ENCODE measurements at regions not wholly inside any gene's neighbourhood (a gene's known extent, or its start where the extent isn't known, plus 50 kb on each side); places are given as distances from the start of the nearest gene placed in this dataset.

GRCh38 chr2:125886153-125886552 lies 769.8 kb upstream of the GYPC start:
- Mint-ChIP-seq H3K4me1 (ENCODE audit: low read depth in 2 of 2) (no peaks in the 10 kb centered on the region), H3K27ac (no peak overlapping the region), H3K9me3 (peaks cover 0 to 5% of the 10 kb centered on the region in 2 donors), H3K27me3 (no peaks in the 10 kb centered on the region), H3K4me3 (no peak overlapping the region), H3K36me3 (ENCODE audit: insufficient read depth) (no peaks in the 10 kb centered on the region)
- DNase-seq (no peak), ATAC-seq (replicated peaks) (no peak)

GRCh38 chr2:125901278-125901677 lies 754.7 kb upstream of the GYPC start:
- ATAC-seq (replicated peaks) (no peak), DNase-seq (no peak)
- Mint-ChIP-seq H3K27me3 (no peaks in the 10 kb centered on the region), H3K4me1 (ENCODE audit: low read depth in 2 of 2) (no peaks in the 10 kb centered on the region), H3K4me3 (no peak overlapping the region), H3K36me3 (ENCODE audit: insufficient read depth) (no peaks in the 10 kb centered on the region), H3K27ac (no peak overlapping the region), H3K9me3 (peaks cover 8 to 38% of the 10 kb centered on the region in 2 donors)

GRCh38 chr2:125925891-125926546 lies 729.9 kb upstream of the GYPC start:
- Mint-ChIP-seq H3K27me3 (no peaks in the 10 kb centered on the region), H3K27ac (no peak overlapping the region), H3K9me3 (peaks cover 6 to 22% of the 10 kb centered on the region in 2 donors), H3K4me1 (ENCODE audit: low read depth in 2 of 2) (no peaks in the 10 kb centered on the region), H3K4me3 (no peak overlapping the region), H3K36me3 (ENCODE audit: insufficient read depth) (no peaks in the 10 kb centered on the region)
- no peak for DNase-seq
- ATAC-seq (replicated peaks) = no peak

GRCh38 chr2:125935559-125935958 lies 720.4 kb upstream of the GYPC start:
- H3K27ac Mint-ChIP-seq = no peak overlapping the region
- H3K4me1 Mint-ChIP-seq (ENCODE audit: low read depth in 2 of 2) = no peaks in the 10 kb centered on the region
- no peak overlapping the region for H3K4me3 Mint-ChIP-seq
- ATAC-seq (replicated peaks) = no peak
- no peaks in the 10 kb centered on the region for H3K36me3 Mint-ChIP-seq (ENCODE audit: insufficient read depth)
- H3K9me3 Mint-ChIP-seq = peaks cover 3 to 20% of the 10 kb centered on the region in 2 donors
- no peak for DNase-seq
- H3K27me3 Mint-ChIP-seq = no peaks in the 10 kb centered on the region

GRCh38 chr2:125942585-125943424 lies 713.2 kb upstream of the GYPC start:
- DNase-seq (no peak), ATAC-seq (replicated peaks) (no peak)
- H3K4me3 Mint-ChIP-seq = no peak overlapping the region
- peaks cover 11 to 15% of the 10 kb centered on the region in 2 donors for H3K9me3 Mint-ChIP-seq
- no peak overlapping the region for H3K27ac Mint-ChIP-seq
- no peaks in the 10 kb centered on the region for H3K27me3 Mint-ChIP-seq
- no peaks in the 10 kb centered on the region for H3K36me3 Mint-ChIP-seq (ENCODE audit: insufficient read depth)
- H3K4me1 Mint-ChIP-seq (ENCODE audit: low read depth in 2 of 2) = no peaks in the 10 kb centered on the region

GRCh38 chr2:125959047-125959446 lies 696.9 kb upstream of the GYPC start:
- DNase-seq (no peak), ATAC-seq (replicated peaks) (no peak)
- Mint-ChIP-seq H3K4me3 (no peak overlapping the region), H3K4me1 (ENCODE audit: low read depth in 2 of 2) (no peaks in the 10 kb centered on the region), H3K9me3 (peaks cover 6 to 17% of the 10 kb centered on the region in 2 donors), H3K36me3 (ENCODE audit: insufficient read depth) (no peaks in the 10 kb centered on the region), H3K27me3 (no peaks in the 10 kb centered on the region), H3K27ac (no peak overlapping the region)

GRCh38 chr2:125961739-125962138 lies 694.2 kb upstream of the GYPC start:
- DNase-seq (no peak), ATAC-seq (replicated peaks) (no peak)
- Mint-ChIP-seq H3K9me3 (peaks cover 3 to 13% of the 10 kb centered on the region in 2 donors), H3K4me1 (ENCODE audit: low read depth in 2 of 2) (no peaks in the 10 kb centered on the region), H3K4me3 (no peak overlapping the region), H3K27me3 (no peaks in the 10 kb centered on the region), H3K36me3 (ENCODE audit: insufficient read depth) (no peaks in the 10 kb centered on the region), H3K27ac (no peak overlapping the region)

- no peaks in the 10 kb centered on the region for H3K27me3 Mint-ChIP-seq
- no peak for DNase-seq
- H3K27ac Mint-ChIP-seq = no peak overlapping the region
- H3K36me3 Mint-ChIP-seq (ENCODE audit: insufficient read depth) = no peaks in the 10 kb centered on the region
- ATAC-seq (replicated peaks) = no peak
- H3K9me3 Mint-ChIP-seq = peaks cover 6 to 8% of the 10 kb centered on the region in 2 donors
- H3K4me1 Mint-ChIP-seq (ENCODE audit: low read depth in 2 of 2) = no peaks in the 10 kb centered on the region
- no peak overlapping the region for H3K4me3 Mint-ChIP-seq
These were observed 676.1 kb upstream of the GYPC start for GRCh38 chr2:125979886-125980285.

- Mint-ChIP-seq H3K4me3 (no peak overlapping the region), H3K27ac (no peak overlapping the region), H3K4me1 (ENCODE audit: low read depth in 2 of 2) (no peaks in the 10 kb centered on the region), H3K27me3 (no peaks in the 10 kb centered on the region), H3K9me3 (peaks cover 6 to 10% of the 10 kb centered on the region in 2 donors), H3K36me3 (ENCODE audit: insufficient read depth) (no peaks in the 10 kb centered on the region)
- no peak for ATAC-seq (replicated peaks)
- no peak for DNase-seq
These were observed 672.6 kb upstream of the GYPC start for GRCh38 chr2:125983364-125983763.

GRCh38 chr2:126029316-126029715 lies 626.6 kb upstream of the GYPC start:
- Mint-ChIP-seq H3K9me3 (peaks cover 0 to 6% of the 10 kb centered on the region in 2 donors), H3K27ac (no peak overlapping the region), H3K4me3 (no peak overlapping the region), H3K4me1 (ENCODE audit: low read depth in 2 of 2) (no peaks in the 10 kb centered on the region), H3K36me3 (ENCODE audit: insufficient read depth) (no peaks in the 10 kb centered on the region), H3K27me3 (no peaks in the 10 kb centered on the region)
- DNase-seq (no peak), ATAC-seq (replicated peaks) (no peak)

- ATAC-seq (replicated peaks) = no peak
- DNase-seq = no peak
- Mint-ChIP-seq H3K27me3 (no peaks in the 10 kb centered on the region), H3K4me3 (no peak overlapping the region), H3K9me3 (peaks cover 3 to 8% of the 10 kb centered on the region in 2 donors), H3K4me1 (ENCODE audit: low read depth in 2 of 2) (no peaks in the 10 kb centered on the region), H3K27ac (no peak overlapping the region), H3K36me3 (ENCODE audit: insufficient read depth) (no peaks in the 10 kb centered on the region)
These were observed 617.1 kb upstream of the GYPC start for GRCh38 chr2:126038861-126039260.

GRCh38 chr2:126041391-126042047 lies 614.4 kb upstream of the GYPC start:
- Mint-ChIP-seq H3K9me3 (peaks cover 0 to 3% of the 10 kb centered on the region in 2 donors), H3K4me3 (no peak overlapping the region), H3K4me1 (ENCODE audit: low read depth in 2 of 2) (no peaks in the 10 kb centered on the region), H3K27me3 (no peaks in the 10 kb centered on the region), H3K36me3 (ENCODE audit: insufficient read depth) (no peaks in the 10 kb centered on the region), H3K27ac (no peak overlapping the region)
- no peak for ATAC-seq (replicated peaks)
- DNase-seq = no peak

GRCh38 chr2:126042089-126042488 lies 613.9 kb upstream of the GYPC start:
- H3K27ac Mint-ChIP-seq = no peak overlapping the region
- no peaks in the 10 kb centered on the region for H3K36me3 Mint-ChIP-seq (ENCODE audit: insufficient read depth)
- peaks cover 0 to 3% of the 10 kb centered on the region in 2 donors for H3K9me3 Mint-ChIP-seq
- ATAC-seq (replicated peaks) = no peak
- no peaks in the 10 kb centered on the region for H3K4me1 Mint-ChIP-seq (ENCODE audit: low read depth in 2 of 2)
- H3K27me3 Mint-ChIP-seq = no peaks in the 10 kb centered on the region
- H3K4me3 Mint-ChIP-seq = no peak overlapping the region
- DNase-seq = no peak

- Mint-ChIP-seq H3K27me3 (no peaks in the 10 kb centered on the region), H3K27ac (no peak overlapping the region)
These were observed 607.2 kb upstream of the GYPC start for GRCh38 chr2:126048719-126049118.

More at GRCh38 chr2:126048719-126049118, 607.2 kb upstream of the GYPC start:
- Mint-ChIP-seq H3K9me3 (peaks cover under 1 to 12% of the 10 kb centered on the region in 2 donors), H3K4me1 (ENCODE audit: low read depth in 2 of 2) (no peaks in the 10 kb centered on the region), H3K36me3 (ENCODE audit: insufficient read depth) (no peaks in the 10 kb centered on the region), H3K4me3 (no peak overlapping the region)
- no peak for ATAC-seq (replicated peaks)
- DNase-seq = no peak

All from effector memory CD8-positive, alpha-beta T cell (primary cell).